ENCODE measurements at regions not wholly inside any gene's neighbourhood (a gene's known extent, or its start where the extent isn't known, plus 50 kb on each side); places are given as distances from the start of the nearest gene placed in this dataset.
"Not testable (repeated sequence)": the region's sequence is repeated elsewhere in the genome, so short reads cannot be mapped to it uniquely, and the experiment has no call there.

- DNase-seq (ENCODE audit: extremely low read depth, low read depth): no peak
- TF ChIP-seq CTCF (IDR thresholded peaks at IDR 0.05; ENCODE audit: low read depth, low read length): no peak
These were observed 634.8 kb downstream of the TYW1 start for GRCh38 chr7:67631476-67631875.

GRCh38 chr7:67635271-67635670 lies 638.6 kb downstream of the TYW1 start:
- TF ChIP-seq CTCF (IDR thresholded peaks at IDR 0.05; ENCODE audit: low read depth, low read length): no peak
- no peak for DNase-seq (ENCODE audit: extremely low read depth, low read depth)

- DNase-seq (ENCODE audit: extremely low read depth, low read depth): no peak
- TF ChIP-seq CTCF (IDR thresholded peaks at IDR 0.05; ENCODE audit: low read depth, low read length): no peak
These were observed 639.9 kb downstream of the TYW1 start for GRCh38 chr7:67636348-67637022.

- no peak for TF ChIP-seq CTCF (IDR thresholded peaks at IDR 0.05; ENCODE audit: low read depth, low read length)
- no peak for DNase-seq (ENCODE audit: extremely low read depth, low read depth)
These were observed 640.4 kb downstream of the TYW1 start for GRCh38 chr7:67637023-67637358.

GRCh38 chr7:67642542-67642941 lies 645.9 kb downstream of the TYW1 start:
- not testable (repeated sequence) for DNase-seq (ENCODE audit: extremely low read depth, low read depth)

- DNase-seq (ENCODE audit: extremely low read depth, low read depth): no peak
- no peak for TF ChIP-seq CTCF (IDR thresholded peaks at IDR 0.05; ENCODE audit: low read depth, low read length)
These were observed 647.5 kb downstream of the TYW1 start for GRCh38 chr7:67644151-67644550.

GRCh38 chr7:67652937-67653336 lies 656.3 kb downstream of the TYW1 start:
- DNase-seq (ENCODE audit: extremely low read depth, low read depth): no peak

More at GRCh38 chr7:67652937-67653336, 656.3 kb downstream of the TYW1 start:
- no peak for TF ChIP-seq CTCF (IDR thresholded peaks at IDR 0.05; ENCODE audit: low read depth, low read length)

All from AG09319 (cell line).